ENCODE measurements at regions not wholly inside any gene's neighbourhood (a gene's known extent, or its start where the extent isn't known, plus 50 kb on each side); places are given as distances from the start of the nearest gene placed in this dataset.

GRCh38 chr1:115577513-115577912, 64.3 kb upstream of the VANGL1 start:
- TF ChIP-seq SIN3A (IDR thresholded peaks at IDR 0.05; ENCODE audit: borderline replicate concordance, insufficient read depth, low read length) (no peak), REST (IDR thresholded peaks at IDR 0.05; ENCODE audit: insufficient read depth in 1 of 2, low read depth in 2 of 2, low read length in 2 of 2) (no peak), FOXP2 (optimal IDR thresholded peaks at IDR 0.05; ENCODE audit: borderline replicate concordance, extremely low read depth, extremely low read length, insufficient read depth) (no peak), TAF1 (IDR thresholded peaks at IDR 0.05; ENCODE audit: borderline replicate concordance, insufficient read depth, low read length) (no peak), POLR2AphosphoS5 (IDR thresholded peaks at IDR 0.05; ENCODE audit: low read depth, low read length) (no peak)

DNA sequence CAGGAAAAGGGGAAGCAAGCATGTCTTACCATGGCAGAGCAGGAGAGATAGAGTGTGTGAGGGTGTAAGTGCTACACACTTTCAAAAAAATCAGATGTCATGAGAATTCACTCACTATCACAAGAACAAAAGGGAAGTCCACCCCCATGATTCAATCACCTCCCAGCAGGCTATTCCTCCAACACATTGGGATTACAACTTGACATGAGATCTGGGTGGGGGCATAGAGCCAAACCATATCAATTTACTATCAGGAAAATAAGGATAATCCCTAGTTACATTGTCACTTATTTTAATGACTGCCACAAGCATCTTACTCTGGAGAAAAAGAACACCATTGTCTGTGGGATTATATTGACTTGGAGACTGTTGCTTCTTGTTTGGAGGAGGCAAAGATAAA, 66.1 kb upstream of the VANGL1 start:
- TF ChIP-seq FOXP2 (optimal IDR thresholded peaks at IDR 0.05; ENCODE audit: borderline replicate concordance, extremely low read depth, extremely low read length, insufficient read depth) (no peak), POLR2AphosphoS5 (IDR thresholded peaks at IDR 0.05; ENCODE audit: low read depth, low read length) (no peak), SIN3A (IDR thresholded peaks at IDR 0.05; ENCODE audit: borderline replicate concordance, insufficient read depth, low read length) (no peak), REST (IDR thresholded peaks at IDR 0.05; ENCODE audit: insufficient read depth in 1 of 2, low read depth in 2 of 2, low read length in 2 of 2) (no peak), TAF1 (IDR thresholded peaks at IDR 0.05; ENCODE audit: borderline replicate concordance, insufficient read depth, low read length) (no peak)

DNA sequence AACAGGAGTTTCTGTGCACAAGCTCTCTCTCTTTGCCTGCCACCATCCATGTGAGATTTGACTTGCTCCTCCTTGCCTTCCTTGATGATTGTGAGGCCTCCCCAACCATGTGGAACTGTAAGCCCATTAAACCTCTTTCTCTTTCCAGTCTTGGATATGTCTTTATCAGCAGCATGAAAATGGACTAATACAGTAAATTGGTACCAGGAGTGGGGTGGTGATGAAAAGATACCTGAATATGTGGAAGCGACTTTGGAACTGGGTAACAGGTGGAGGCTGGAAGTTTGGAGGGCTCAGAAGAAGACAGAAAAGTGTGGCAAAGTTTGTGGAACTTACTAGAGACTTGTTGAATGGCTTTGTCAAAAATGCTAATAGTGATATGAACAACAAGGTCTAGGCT, 69.1 kb upstream of the VANGL1 start:
- TF ChIP-seq FOXP2 (optimal IDR thresholded peaks at IDR 0.05; ENCODE audit: borderline replicate concordance, extremely low read depth, extremely low read length, insufficient read depth) (no peak), TAF1 (IDR thresholded peaks at IDR 0.05; ENCODE audit: borderline replicate concordance, insufficient read depth, low read length) (no peak), REST (IDR thresholded peaks at IDR 0.05; ENCODE audit: insufficient read depth in 1 of 2, low read depth in 2 of 2, low read length in 2 of 2) (no peak), SIN3A (IDR thresholded peaks at IDR 0.05; ENCODE audit: borderline replicate concordance, insufficient read depth, low read length) (no peak), POLR2AphosphoS5 (IDR thresholded peaks at IDR 0.05; ENCODE audit: low read depth, low read length) (no peak)

DNA sequence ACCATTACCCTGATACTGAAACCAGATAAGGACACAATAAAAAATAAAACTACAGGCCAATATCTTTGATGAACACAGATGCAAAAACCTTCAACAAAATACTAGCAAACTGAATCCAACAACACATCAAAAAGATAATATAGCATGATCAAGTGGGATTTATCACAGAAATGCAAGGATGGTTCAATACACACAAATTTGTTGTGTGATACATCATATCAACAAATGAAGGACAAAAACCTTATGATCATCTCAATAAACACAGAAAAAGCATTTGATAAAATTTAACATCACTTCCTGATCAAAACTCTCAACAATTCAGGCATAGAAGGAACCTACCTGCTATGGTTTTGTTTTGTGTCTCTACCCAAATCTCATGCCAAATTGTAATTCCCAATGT, 74.3 kb upstream of the VANGL1 start:
- TF ChIP-seq TAF1 (IDR thresholded peaks at IDR 0.05; ENCODE audit: borderline replicate concordance, insufficient read depth, low read length) (no peak), REST (IDR thresholded peaks at IDR 0.05; ENCODE audit: insufficient read depth in 1 of 2, low read depth in 2 of 2, low read length in 2 of 2) (no peak), SIN3A (IDR thresholded peaks at IDR 0.05; ENCODE audit: borderline replicate concordance, insufficient read depth, low read length) (no peak), POLR2AphosphoS5 (IDR thresholded peaks at IDR 0.05; ENCODE audit: low read depth, low read length) (no peak), FOXP2 (optimal IDR thresholded peaks at IDR 0.05; ENCODE audit: borderline replicate concordance, extremely low read depth, extremely low read length, insufficient read depth) (no peak)

GRCh38 chr1:115565791-115566190, 76.0 kb upstream of the VANGL1 start:
- TF ChIP-seq TAF1 (IDR thresholded peaks at IDR 0.05; ENCODE audit: borderline replicate concordance, insufficient read depth, low read length) (no peak), FOXP2 (optimal IDR thresholded peaks at IDR 0.05; ENCODE audit: borderline replicate concordance, extremely low read depth, extremely low read length, insufficient read depth) (no peak)
